Naive B cell (primary cell): ENCODE measurements at regions not wholly inside any gene's neighbourhood (a gene's known extent, or its start where the extent isn't known, plus 50 kb on each side); places are given as distances from the start of the nearest gene placed in this dataset.
"Not testable (repeated sequence)": the region's sequence is repeated elsewhere in the genome, so short reads cannot be mapped to it uniquely, and the experiment has no call there.

ENCODE experiments used
- ATAC-seq, 2 donors: fragments of 150-1000 bp; cut with Tn5 transposase; 2 replicates each; pipeline ENCODE4 v1.10.0; 2021; ENCODE audit warnings: low read depth in 2 of 2, mild to moderate bottlenecking in 2 of 2, moderate library complexity in 2 of 2
- DNase-seq: peaks from one replicate; pipeline ENCODE4 v3.0.0; 2022
- H3K27ac Mint-ChIP-seq, 6 donors: one replicate each; pipeline ENCODE4 v1.8.0; 2020 to 2022; ENCODE audit warnings: mild to moderate bottlenecking in 6 of 6, mixed read lengths in 6 of 6, moderate library complexity in 5 of 6, inconsistent platforms in 2 of 6
- H3K27me3 Mint-ChIP-seq, 3 donors: one replicate each; pipeline ENCODE4 v1.8.0; 2021 to 2022; ENCODE audit warnings: mixed read lengths in 3 of 3, mild to moderate bottlenecking in 1 of 3
- H3K36me3 Mint-ChIP-seq, 2 donors: one replicate each; pipeline ENCODE4 v1.8.0; 2020 to 2022; ENCODE audit warnings: mixed read lengths in 2 of 2, inconsistent platforms in 1 of 2, mild to moderate bottlenecking in 1 of 2
- H3K4me1 Mint-ChIP-seq, 3 donors: one replicate each; pipeline ENCODE4 v1.8.0; 2020 to 2022; ENCODE audit warnings: mixed read lengths in 3 of 3, inconsistent platforms in 1 of 3, mild to moderate bottlenecking in 1 of 3, moderate library complexity in 1 of 3
- H3K4me3 Mint-ChIP-seq, 8 donors: one replicate each; pipeline ENCODE4 v1.8.0; 2020 to 2022; ENCODE audit warnings: mild to moderate bottlenecking in 8 of 8, mixed read lengths in 8 of 8, moderate library complexity in 8 of 8, inconsistent platforms in 2 of 8
- H3K9me3 Mint-ChIP-seq, 7 donors: one replicate each; pipeline ENCODE4 v1.8.0; 2020 to 2022; ENCODE audit warnings: mixed read lengths in 7 of 7, mild to moderate bottlenecking in 5 of 7, inconsistent platforms in 2 of 7, moderate library complexity in 1 of 7

DNA sequence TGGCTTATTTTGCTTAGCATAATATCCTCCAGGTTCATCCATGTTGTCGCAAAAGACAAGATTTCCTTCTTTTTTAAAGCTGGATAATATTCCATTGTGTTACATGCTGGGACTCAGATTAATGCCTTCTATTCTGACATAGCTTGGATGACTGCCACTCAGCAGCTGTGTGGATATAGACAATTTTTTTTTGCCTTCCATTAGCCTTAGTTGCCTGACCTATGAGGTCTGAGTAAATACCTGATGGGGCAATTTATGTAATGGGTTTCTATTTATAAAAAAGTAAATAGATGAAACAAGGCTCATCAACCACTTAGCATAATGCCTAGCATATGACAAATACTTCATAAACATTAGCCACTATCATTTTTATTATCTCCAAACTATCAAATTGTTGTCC is 515.4 kb downstream of the ZNF674 start:
- H3K27ac Mint-ChIP-seq = no peak overlapping the region
- DNase-seq (no peak), ATAC-seq (no peak)
- no peaks in the 10 kb centered on the region for H3K27me3 Mint-ChIP-seq
- H3K4me1 Mint-ChIP-seq = no peaks in the 10 kb centered on the region
- no peak overlapping the region for H3K4me3 Mint-ChIP-seq
- peaks cover 0 to 11% (median 2%) of the 10 kb centered on the region in 7 donors for H3K9me3 Mint-ChIP-seq
- H3K36me3 Mint-ChIP-seq = no peaks in the 10 kb centered on the region

DNA sequence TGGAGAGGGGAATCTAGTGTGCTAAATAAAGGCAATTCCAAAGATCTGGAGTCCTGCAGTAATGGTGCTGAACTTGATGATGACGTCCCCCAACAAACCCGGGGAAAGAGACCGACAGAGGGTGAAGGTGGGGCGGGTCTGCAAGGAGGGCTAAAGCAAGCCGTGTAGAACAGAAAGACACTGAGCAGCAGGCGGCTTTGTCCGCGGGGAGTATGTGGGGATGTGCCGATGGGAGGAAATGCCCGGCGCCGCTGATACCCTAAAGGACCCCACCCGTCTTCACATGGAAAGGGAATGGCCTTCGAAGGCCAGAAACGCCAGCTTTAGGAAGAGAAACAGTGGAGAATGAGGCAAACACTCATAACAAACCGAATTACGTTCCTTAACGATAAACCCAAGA is 528.9 kb downstream of the ZNF674 start:
- no peaks in the 10 kb centered on the region for H3K4me1 Mint-ChIP-seq

DNA sequence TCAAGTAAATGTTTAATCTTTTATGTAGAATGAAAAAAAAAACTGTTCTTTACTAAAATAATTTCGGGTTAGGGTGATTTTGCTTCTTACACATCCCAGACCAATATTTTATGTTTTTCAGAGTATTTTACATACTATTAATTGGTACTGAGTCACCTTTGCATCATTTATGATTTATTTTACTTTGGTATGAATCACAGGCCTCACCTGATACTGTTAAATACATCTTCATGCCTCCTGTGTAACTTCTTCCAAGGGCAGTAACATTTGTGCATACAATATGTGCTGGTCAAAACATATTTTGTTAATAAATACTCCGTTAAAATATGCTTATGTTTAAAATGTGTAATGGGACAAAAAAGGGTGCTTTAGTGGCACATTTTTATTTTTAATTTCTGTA is 529.6 kb downstream of the ZNF674 start:
- Mint-ChIP-seq H3K27ac (peak overlapping the region in 1 of 6 donors; percentile 50), H3K4me1 (no peaks in the 10 kb centered on the region), H3K9me3 (no peaks in the 10 kb centered on the region), H3K36me3 (no peaks in the 10 kb centered on the region), H3K4me3 (no peak overlapping the region), H3K27me3 (peaks cover 0 to 14% (median 0%) of the 10 kb centered on the region in 3 donors)
- DNase-seq (no peak), ATAC-seq (no peak)

More for the DNA sequence above, 528.9 kb downstream of the ZNF674 start:
- no peak overlapping the region for H3K27ac Mint-ChIP-seq
- H3K9me3 Mint-ChIP-seq = peaks cover 0 to 3% (median 0%) of the 10 kb centered on the region in 7 donors
- H3K27me3 Mint-ChIP-seq = peaks cover 0 to 14% (median 0%) of the 10 kb centered on the region in 3 donors
- ATAC-seq (no peak), DNase-seq (no peak)
- no peak overlapping the region for H3K4me3 Mint-ChIP-seq
- no peaks in the 10 kb centered on the region for H3K36me3 Mint-ChIP-seq

DNA sequence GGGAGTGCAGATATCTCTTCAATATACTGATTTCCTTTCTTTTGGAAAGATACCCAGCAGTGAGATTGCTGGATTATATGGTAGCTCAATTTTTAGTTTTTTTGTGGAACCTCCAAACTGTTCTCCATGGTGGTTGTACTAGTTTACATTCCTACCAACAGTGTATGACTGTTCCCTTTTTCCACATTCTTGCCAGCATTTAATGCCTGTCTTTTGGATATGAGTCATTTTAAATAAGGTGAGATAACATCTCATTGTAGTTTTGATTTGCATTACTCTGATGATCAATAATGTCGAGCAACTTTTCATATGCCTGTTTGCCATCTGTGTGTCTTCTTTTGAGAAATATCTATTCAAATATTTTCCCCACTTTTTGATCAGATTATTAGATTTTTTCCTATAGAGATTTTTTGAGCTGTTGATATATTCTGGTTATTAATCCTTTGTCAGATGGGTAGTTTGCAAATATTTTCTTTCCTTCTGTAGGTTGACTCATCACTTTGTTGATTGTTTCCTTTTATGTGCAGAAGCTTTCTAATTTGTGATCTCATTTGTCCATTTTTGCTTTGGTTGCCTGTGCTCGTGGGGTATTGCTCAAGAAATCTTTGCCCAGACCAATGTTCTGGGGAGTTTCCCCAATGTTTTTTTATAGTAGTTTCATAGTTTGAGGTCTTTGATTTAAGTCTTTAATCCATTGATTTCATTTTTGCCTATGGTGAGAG is 552.7 kb downstream of the ZNF674 start:
- Mint-ChIP-seq H3K36me3 (peaks cover 0 to 11% of the 10 kb centered on the region in 2 donors), H3K4me1 (no peaks in the 10 kb centered on the region), H3K27me3 (no peaks in the 10 kb centered on the region)

DNA sequence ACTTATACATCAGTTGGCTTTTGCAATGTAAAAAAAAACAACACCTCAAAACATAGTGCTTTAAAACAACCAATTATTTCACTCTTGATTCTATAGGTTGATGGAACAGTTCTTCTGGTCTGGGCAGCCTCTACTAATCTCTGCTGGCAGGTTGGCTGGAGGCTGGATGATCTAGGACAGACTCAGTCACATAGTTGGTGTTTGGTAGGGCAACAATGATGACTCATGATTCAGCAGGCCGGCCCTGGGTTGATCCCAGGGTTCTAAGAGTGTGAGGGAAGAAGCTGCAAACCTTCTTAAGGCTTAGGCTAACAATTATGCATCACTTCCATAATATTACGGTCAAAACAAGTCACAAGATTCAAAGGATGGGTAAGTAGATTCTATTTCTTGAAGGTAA is 558.2 kb downstream of the ZNF674 start:
- Mint-ChIP-seq H3K4me3 (no peak overlapping the region), H3K36me3 (no peaks in the 10 kb centered on the region), H3K9me3 (peaks cover 0 to 22% (median 8%) of the 10 kb centered on the region in 7 donors), H3K27me3 (no peaks in the 10 kb centered on the region), H3K4me1 (no peaks in the 10 kb centered on the region), H3K27ac (no peak overlapping the region)
- ATAC-seq = no peak
- no peak for DNase-seq

More for the DNA sequence above, 552.7 kb downstream of the ZNF674 start:
- H3K9me3 Mint-ChIP-seq = peaks cover 0 to 50% (median 14%) of the 10 kb centered on the region in 7 donors
- no peak overlapping the region for H3K4me3 Mint-ChIP-seq
- no peak for DNase-seq
- no peak for ATAC-seq
- no peak overlapping the region for H3K27ac Mint-ChIP-seq

DNA sequence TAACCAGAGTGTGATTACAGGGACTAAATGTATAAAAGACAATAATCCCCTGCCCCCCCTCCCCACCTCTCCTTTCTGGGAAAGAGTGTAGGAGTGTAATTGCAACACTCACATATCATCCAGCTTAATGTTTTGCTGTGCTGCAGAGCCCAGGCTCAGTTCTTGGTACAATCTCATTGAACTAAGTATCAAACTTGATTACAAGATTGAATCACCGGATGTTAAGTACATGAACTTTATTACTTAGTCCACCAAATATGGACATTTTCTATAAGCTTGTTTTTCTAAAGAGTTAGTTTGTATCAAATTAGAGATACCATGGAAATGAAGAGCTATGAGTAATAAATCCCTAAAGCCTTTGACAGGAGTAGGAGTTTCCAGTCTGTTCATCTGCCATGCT is 559.1 kb downstream of the ZNF674 start:
- no peak overlapping the region for H3K27ac Mint-ChIP-seq
- peaks cover 0 to under 1% (median 0%) of the 10 kb centered on the region in 3 donors for H3K27me3 Mint-ChIP-seq
- H3K36me3 Mint-ChIP-seq = no peaks in the 10 kb centered on the region
- H3K9me3 Mint-ChIP-seq = peaks cover 0 to 23% (median 7%) of the 10 kb centered on the region in 7 donors
- no peaks in the 10 kb centered on the region for H3K4me1 Mint-ChIP-seq
- ATAC-seq = no peak
- H3K4me3 Mint-ChIP-seq = no peak overlapping the region
- DNase-seq = no peak

DNA sequence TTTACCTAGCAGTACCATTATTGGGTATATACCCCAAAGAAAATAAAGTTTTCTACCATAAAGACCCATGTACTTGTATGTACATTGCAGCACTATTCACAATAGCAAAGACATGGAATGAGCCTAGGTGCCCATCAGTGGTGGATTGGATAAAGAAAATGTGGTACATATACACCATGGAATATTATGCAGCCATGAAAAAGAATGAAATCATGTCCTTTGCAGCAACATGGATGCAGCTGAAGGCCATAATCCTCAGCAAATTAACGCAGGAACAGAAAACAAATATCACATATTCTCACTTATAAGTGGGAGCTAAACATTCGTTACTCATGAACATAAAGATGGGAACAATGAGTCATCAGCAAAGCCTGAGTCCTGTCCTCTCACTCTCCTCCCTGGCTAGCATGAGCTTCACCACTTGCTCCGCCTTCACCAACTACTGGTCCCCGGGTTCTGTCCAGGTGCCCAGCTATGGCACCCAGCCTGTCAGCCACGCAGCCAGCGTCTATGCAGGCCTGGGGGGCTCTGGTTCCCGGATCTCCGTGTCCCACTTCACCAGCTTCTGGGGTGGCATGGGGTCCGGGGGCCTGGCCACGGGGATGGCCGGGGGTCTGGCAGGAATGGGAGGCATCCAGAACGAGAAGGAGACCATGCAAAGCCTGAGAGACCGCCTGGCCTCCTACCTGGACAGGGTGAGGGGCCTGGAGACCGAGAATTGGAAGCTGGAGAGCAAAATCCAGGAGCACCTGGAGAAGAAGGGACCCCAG is 562.1 kb downstream of the ZNF674 start:
- peaks cover 0 to 13% (median 0%) of the 10 kb centered on the region in 3 donors for H3K27me3 Mint-ChIP-seq
- not testable (repeated sequence) for ATAC-seq, DNase-seq, H3K27ac Mint-ChIP-seq, H3K36me3 Mint-ChIP-seq, H3K4me3 Mint-ChIP-seq, H3K4me1 Mint-ChIP-seq
- peaks cover 2 to 15% (median 6%) of the 10 kb centered on the region in 7 donors for H3K9me3 Mint-ChIP-seq

GRCh38 chrX:45980726-45981125 is 564.5 kb downstream of the ZNF674 start:
- Mint-ChIP-seq H3K4me1 (no peaks in the 10 kb centered on the region), H3K27ac (no peak overlapping the region), H3K36me3 (no peaks in the 10 kb centered on the region), H3K27me3 (peaks cover 0 to 13% (median 0%) of the 10 kb centered on the region in 3 donors), H3K9me3 (peaks cover 2 to 24% (median 6%) of the 10 kb centered on the region in 7 donors), H3K4me3 (no peak overlapping the region)
- ATAC-seq = no peak
- no peak for DNase-seq

GRCh38 chrX:45975633-45976032 is 569.6 kb downstream of the ZNF674 start:
- Mint-ChIP-seq H3K36me3 (no peaks in the 10 kb centered on the region), H3K27ac (no peak overlapping the region), H3K9me3 (peaks cover 0 to 13% (median 2%) of the 10 kb centered on the region in 7 donors), H3K27me3 (peaks cover 0 to 21% (median 2%) of the 10 kb centered on the region in 3 donors), H3K4me3 (no peak overlapping the region), H3K4me1 (no peaks in the 10 kb centered on the region)
- ATAC-seq (no peak), DNase-seq (no peak)

- Mint-ChIP-seq H3K9me3 (peaks cover 0 to 13% (median 0%) of the 10 kb centered on the region in 7 donors), H3K4me3 (no peak overlapping the region)
Observed at GRCh38 chrX:45972636-45973035, 572.6 kb downstream of the ZNF674 start.

DNA sequence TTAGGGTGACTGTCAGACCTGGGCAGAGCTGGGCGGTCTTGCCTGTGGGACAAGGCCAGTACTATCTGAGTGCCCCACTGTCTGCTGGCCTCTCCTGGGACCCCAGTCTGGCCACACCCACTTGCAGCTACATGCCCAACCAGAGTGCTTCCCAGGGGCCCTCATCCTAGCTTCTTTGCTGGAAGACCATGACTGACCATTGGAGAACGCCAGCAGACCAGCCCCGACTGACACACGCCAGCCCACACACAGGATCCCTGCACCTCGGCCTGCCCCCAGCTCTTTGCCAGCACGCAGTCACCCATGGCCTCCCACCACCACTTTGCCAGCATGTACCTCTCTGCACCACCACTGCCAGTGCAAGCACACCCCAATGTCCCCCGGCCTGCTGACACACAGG is 585.7 kb downstream of the ZNF674 start:
- Mint-ChIP-seq H3K4me1 (no peaks in the 10 kb centered on the region), H3K4me3 (peak overlapping the region in 1 of 8 donors; percentile 57), H3K9me3 (peaks cover 0 to 21% (median 9%) of the 10 kb centered on the region in 7 donors), H3K36me3 (no peaks in the 10 kb centered on the region), H3K27me3 (peaks cover 0 to 10% (median 6%) of the 10 kb centered on the region in 3 donors), H3K27ac (no peak overlapping the region)
- DNase-seq (no peak), ATAC-seq (no peak)

More at GRCh38 chrX:45972636-45973035, 572.6 kb downstream of the ZNF674 start:
- H3K36me3 Mint-ChIP-seq = no peaks in the 10 kb centered on the region
- H3K27ac Mint-ChIP-seq = no peak overlapping the region
- no peak for ATAC-seq
- no peak for DNase-seq
- H3K4me1 Mint-ChIP-seq = no peaks in the 10 kb centered on the region
- peaks cover 0 to 12% (median 5%) of the 10 kb centered on the region in 3 donors for H3K27me3 Mint-ChIP-seq

GRCh38 chrX:45956191-45956870 is 588.9 kb downstream of the ZNF674 start:
- no peaks in the 10 kb centered on the region for H3K36me3 Mint-ChIP-seq
- peaks cover 0 to 10% (median 6%) of the 10 kb centered on the region in 3 donors for H3K27me3 Mint-ChIP-seq
- H3K4me1 Mint-ChIP-seq = no peaks in the 10 kb centered on the region
- peaks cover 0 to 12% (median 6%) of the 10 kb centered on the region in 7 donors for H3K9me3 Mint-ChIP-seq
- no peak overlapping the region for H3K27ac Mint-ChIP-seq
- ATAC-seq = no peak
- DNase-seq = no peak
- H3K4me3 Mint-ChIP-seq = no peak overlapping the region

DNA sequence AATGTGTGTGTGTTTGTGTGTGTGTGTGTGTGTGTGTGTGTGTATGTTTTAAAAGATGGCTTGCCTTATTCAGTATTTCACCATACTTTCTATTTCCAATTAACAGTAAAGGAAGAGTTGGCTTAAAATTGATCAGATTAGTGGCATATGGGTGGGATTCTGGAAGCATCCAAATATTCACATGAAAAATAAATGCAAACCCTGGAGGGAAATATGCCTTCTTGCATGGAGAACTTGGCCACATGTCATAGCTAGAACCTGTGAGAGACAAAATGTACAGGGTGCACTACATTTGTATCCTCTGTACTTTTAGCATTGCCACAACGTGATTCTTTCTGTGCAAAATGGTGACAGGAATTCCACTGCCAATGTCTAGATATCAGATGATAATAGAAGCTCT is 589.6 kb downstream of the ZNF674 start:
- peaks cover 0 to 7% (median 2%) of the 10 kb centered on the region in 7 donors for H3K9me3 Mint-ChIP-seq
- ATAC-seq = no peak
- no peaks in the 10 kb centered on the region for H3K36me3 Mint-ChIP-seq
- no peaks in the 10 kb centered on the region for H3K4me1 Mint-ChIP-seq
- H3K4me3 Mint-ChIP-seq = no peak overlapping the region
- DNase-seq = no peak
- no peak overlapping the region for H3K27ac Mint-ChIP-seq
- H3K27me3 Mint-ChIP-seq = peaks cover 0 to 10% (median 6%) of the 10 kb centered on the region in 3 donors
